GM12878 (cell line): ENCODE measurements at regions not wholly inside any gene's neighbourhood (a gene's known extent, or its start where the extent isn't known, plus 50 kb on each side); places are given as distances from the start of the nearest gene placed in this dataset.

Experiments
- CTCF ChIP-seq, 3 experiments: IDR thresholded peaks in 2 of 3; conservative IDR thresholded peaks in 1 of 3; 2 replicates each; pipeline ENCODE4 v1.5.1; 2011; ENCODE audit warnings: low read depth in 3 of 3, low read length in 3 of 3, mild to moderate bottlenecking in 3 of 3, control low read depth in 2 of 3, moderate library complexity in 2 of 3, inconsistent platforms in 1 of 3, mixed read lengths in 1 of 3; ENCODE audit not compliant: control insufficient read depth in 2 of 3, insufficient read depth in 1 of 3; ENCODE audit errors: extremely low read depth in 1 of 3
- MAX ChIP-seq: IDR thresholded peaks from 2 replicates; pipeline ENCODE4 v1.6.1; 2012; ENCODE audit warnings: low read depth, low read length, improper control_type of control experiment
- NR2C2 ChIP-seq: IDR thresholded peaks from 2 replicates; pipeline ENCODE4 v1.6.1; 2011; ENCODE audit warnings: borderline replicate concordance, low read depth; ENCODE audit not compliant: control insufficient read depth, insufficient read length
- RFX5 ChIP-seq: IDR thresholded peaks from 2 replicates; pipeline ENCODE4 v1.6.1; 2011; ENCODE audit warnings: low read depth, low read length, improper control_type of control experiment
- SIN3A ChIP-seq: IDR thresholded peaks from 2 replicates; pipeline ENCODE4 v1.6.1; 2012; ENCODE audit warnings: low read depth, low read length, improper control_type of control experiment

GRCh38 chr7:114242992-114243507 is 171.6 kb upstream of the FOXP2 start:
- TF ChIP-seq RFX5 (no peak), SIN3A (no peak), NR2C2 (no peak), CTCF (IDR thresholded peaks at IDR 0.05 in 2 of 3, conservative IDR thresholded peaks at IDR 0.05 in 1 of 3; ENCODE audit: control insufficient read depth in 2 of 3, extremely low read depth in 1 of 3, insufficient read depth in 1 of 3, low read depth in 3 of 3, low read length in 3 of 3) (no peak), MAX (no peak)
